ENCODE measurements at regions not wholly inside any gene's neighbourhood (a gene's known extent, or its start where the extent isn't known, plus 50 kb on each side); places are given as distances from the start of the nearest gene placed in this dataset.

DNA sequence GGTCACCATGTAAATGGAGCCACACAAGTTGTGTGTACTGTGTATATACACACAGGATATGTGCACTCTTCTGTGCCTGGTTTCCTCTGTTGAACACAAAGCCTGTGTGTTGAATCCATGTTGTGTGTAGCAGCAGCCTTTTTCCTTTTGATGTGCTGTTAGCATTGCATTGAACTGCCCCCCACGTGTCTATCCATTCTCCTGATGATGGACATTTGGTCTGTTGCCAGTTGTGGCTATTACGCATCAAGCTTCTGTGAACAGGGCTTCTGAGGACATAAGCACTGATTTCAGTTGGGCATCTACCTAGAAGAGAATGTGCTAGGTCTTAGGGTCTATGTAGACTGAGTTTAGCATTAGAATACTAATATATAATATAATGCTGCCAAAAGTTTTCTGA lies 77.4 kb downstream of the LSM3 start:
- TF ChIP-seq ZC3H10 (CRISPR knock-in tag; IDR thresholded peaks at IDR 0.05) (no peak), CSDC2 (CRISPR knock-in tag; IDR thresholded peaks at IDR 0.05) (no peak), ZFP30 (CRISPR knock-in tag; IDR thresholded peaks at IDR 0.05) (no peak), TCF4 (CRISPR knock-in tag; IDR thresholded peaks at IDR 0.05; ENCODE audit: borderline replicate concordance) (no peak), ARNTL (CRISPR knock-in tag; IDR thresholded peaks at IDR 0.05; ENCODE audit: borderline replicate concordance, low read depth) (no peak), ZNF8 (CRISPR knock-in tag; IDR thresholded peaks at IDR 0.05) (no peak), ZNF565 (CRISPR knock-in tag; conservative IDR thresholded peaks at IDR 0.05; ENCODE audit: low read depth) (no peak), GLIS3 (CRISPR knock-in tag; IDR thresholded peaks at IDR 0.05) (no peak)
- TF ChIP-seq, protein P1, sequence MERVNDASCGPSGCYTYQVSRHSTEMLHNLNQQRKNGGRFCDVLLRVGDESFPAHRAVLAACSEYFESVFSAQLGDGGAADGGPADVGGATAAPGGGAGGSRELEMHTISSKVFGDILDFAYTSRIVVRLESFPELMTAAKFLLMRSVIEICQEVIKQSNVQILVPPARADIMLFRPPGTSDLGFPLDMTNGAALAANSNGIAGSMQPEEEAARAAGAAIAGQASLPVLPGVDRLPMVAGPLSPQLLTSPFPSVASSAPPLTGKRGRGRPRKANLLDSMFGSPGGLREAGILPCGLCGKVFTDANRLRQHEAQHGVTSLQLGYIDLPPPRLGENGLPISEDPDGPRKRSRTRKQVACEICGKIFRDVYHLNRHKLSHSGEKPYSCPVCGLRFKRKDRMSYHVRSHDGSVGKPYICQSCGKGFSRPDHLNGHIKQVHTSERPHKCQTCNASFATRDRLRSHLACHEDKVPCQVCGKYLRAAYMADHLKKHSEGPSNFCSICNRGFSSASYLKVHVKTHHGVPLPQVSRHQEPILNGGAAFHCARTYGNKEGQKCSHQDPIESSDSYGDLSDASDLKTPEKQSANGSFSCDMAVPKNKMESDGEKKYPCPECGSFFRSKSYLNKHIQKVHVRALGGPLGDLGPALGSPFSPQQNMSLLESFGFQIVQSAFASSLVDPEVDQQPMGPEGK (CRISPR knock-in tag; IDR thresholded peaks at IDR 0.05; ENCODE audit: borderline replicate concordance), result no peak

All from SK-N-SH treated with all-trans-retinoic acid at 6 μM for 48 hours (cell line).